ENCODE measurements at regions not wholly inside any gene's neighbourhood (a gene's known extent, or its start where the extent isn't known, plus 50 kb on each side); places are given as distances from the start of the nearest gene placed in this dataset.

DNA sequence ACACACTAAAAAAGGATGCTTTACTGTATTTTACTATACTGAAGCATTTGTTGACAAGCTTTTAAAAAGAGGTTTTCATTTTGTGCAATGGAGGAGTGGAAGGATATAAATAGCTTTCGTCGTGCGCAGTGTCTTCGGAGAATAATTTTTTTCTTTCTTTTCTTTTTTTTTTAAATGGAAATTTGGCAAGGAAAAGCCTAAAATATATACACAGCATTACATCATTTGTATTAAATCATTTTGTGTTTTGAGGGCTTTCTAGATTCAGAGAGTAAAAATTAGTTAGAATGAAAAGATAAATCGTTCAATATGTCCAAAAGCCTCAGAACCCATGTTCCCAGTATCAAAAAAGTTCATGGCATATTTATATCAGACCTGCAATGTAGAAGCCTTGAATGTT, 150.2 kb upstream of the FERD3L start:
- Histone ChIP-seq H3K4me2 (replicated peaks; ENCODE audit: extremely low read depth, low read length, poor library complexity, severe bottlenecking) (no peak overlapping the region), H3K4me3 (replicated peaks in 1 of 3; ENCODE audit: low read depth in 2 of 3, low read length in 3 of 3) (no peak overlapping the region), H3K4me1 (ENCODE audit: control insufficient read depth in 1 of 2, insufficient read depth in 2 of 2, low read length in 2 of 2) (no peaks in the 10 kb centered on the region), H2AFZ (ENCODE audit: insufficient read depth, low read depth, low read length, poor library complexity, severe bottlenecking) (no peak overlapping the region), H3K9me3 (replicated peaks in 1 of 2; ENCODE audit: control insufficient read depth in 1 of 2, insufficient read depth in 1 of 2, low read length in 2 of 2) (no peaks in the 10 kb centered on the region), H3K79me2 (ENCODE audit: insufficient read depth, low read length) (no peaks in the 10 kb centered on the region), H3K9ac (ENCODE audit: insufficient read depth, low read length, poor library complexity, severe bottlenecking) (no peak overlapping the region), H3K36me3 (replicated peaks in 1 of 2; ENCODE audit: control insufficient read depth in 1 of 2, insufficient read depth in 2 of 2, low read length in 2 of 2) (no peaks in the 10 kb centered on the region), H3K27me3 (ENCODE audit: control insufficient read depth in 2 of 2, insufficient read depth in 2 of 2, low read length in 2 of 2) (no peaks in the 10 kb centered on the region), H3K27ac (ENCODE audit: low read depth in 1 of 2, low read length in 2 of 2) (no peak overlapping the region), H4K20me1 (ENCODE audit: insufficient read depth, low read length) (no peaks in the 10 kb centered on the region)
- TF ChIP-seq, protein P1, sequence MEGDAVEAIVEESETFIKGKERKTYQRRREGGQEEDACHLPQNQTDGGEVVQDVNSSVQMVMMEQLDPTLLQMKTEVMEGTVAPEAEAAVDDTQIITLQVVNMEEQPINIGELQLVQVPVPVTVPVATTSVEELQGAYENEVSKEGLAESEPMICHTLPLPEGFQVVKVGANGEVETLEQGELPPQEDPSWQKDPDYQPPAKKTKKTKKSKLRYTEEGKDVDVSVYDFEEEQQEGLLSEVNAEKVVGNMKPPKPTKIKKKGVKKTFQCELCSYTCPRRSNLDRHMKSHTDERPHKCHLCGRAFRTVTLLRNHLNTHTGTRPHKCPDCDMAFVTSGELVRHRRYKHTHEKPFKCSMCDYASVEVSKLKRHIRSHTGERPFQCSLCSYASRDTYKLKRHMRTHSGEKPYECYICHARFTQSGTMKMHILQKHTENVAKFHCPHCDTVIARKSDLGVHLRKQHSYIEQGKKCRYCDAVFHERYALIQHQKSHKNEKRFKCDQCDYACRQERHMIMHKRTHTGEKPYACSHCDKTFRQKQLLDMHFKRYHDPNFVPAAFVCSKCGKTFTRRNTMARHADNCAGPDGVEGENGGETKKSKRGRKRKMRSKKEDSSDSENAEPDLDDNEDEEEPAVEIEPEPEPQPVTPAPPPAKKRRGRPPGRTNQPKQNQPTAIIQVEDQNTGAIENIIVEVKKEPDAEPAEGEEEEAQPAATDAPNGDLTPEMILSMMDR (IDR thresholded peaks at IDR 0.05), result no peak
- Mint-ChIP-seq H3K4me3 (no peak overlapping the region), H3K4me1 (no peaks in the 10 kb centered on the region), H3K27me3 (ENCODE audit: low read depth in 3 of 3) (peaks cover 0 to 2% (median 0%) of the 10 kb centered on the region in 3 donors), H3K27ac (no peak overlapping the region), H3K9me3 (peaks cover 1 to 13% (median 4%) of the 10 kb centered on the region in 7 donors), H3K36me3 (no peaks in the 10 kb centered on the region)
- no peak for DNase-seq
- WGBS (ENCODE audit: insufficient coverage), result no CpG with 5 or more reads among the region's 5 CpGs
- intact Hi-C loops (cut with micrococcal nuclease), result no loop called here

DNA sequence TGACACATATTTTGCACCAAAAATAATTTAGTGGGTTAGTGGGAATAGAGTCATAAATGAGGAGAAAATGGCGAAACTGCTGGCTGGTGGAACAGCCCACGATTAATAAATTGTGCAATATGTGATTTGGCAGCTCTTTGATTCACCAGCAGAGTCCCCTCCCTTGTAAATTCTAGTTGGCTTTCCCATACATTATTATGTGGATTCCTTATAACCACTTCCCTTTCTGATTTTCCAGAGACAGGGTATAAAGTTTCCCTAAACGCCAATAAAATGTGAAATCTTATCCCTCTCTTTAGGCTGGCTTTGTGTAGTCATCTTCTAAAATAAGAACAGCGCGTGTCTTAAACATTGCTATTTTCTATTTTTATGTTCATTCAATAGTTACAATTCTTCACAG, 149.4 kb upstream of the FERD3L start:
- DNase-seq, result no peak
- H3K4me3 ChIP-seq (replicated peaks in 1 of 3; ENCODE audit: low read depth in 2 of 3, low read length in 3 of 3), result no peak overlapping the region
- Mint-ChIP-seq H3K4me1 (no peaks in the 10 kb centered on the region), H3K9me3 (peaks cover 0 to 13% (median 4%) of the 10 kb centered on the region in 7 donors), H3K27me3 (ENCODE audit: low read depth in 3 of 3) (peaks cover 0 to 2% (median 0%) of the 10 kb centered on the region in 3 donors), H3K36me3 (no peaks in the 10 kb centered on the region), H3K4me3 (no peak overlapping the region), H3K27ac (no peak overlapping the region)
- H3K4me2 ChIP-seq (replicated peaks; ENCODE audit: extremely low read depth, low read length, poor library complexity, severe bottlenecking), result no peak overlapping the region
- H3K9me3 ChIP-seq (replicated peaks in 1 of 2; ENCODE audit: control insufficient read depth in 1 of 2, insufficient read depth in 1 of 2, low read length in 2 of 2), result no peaks in the 10 kb centered on the region
- no peaks in the 10 kb centered on the region for H3K4me1 ChIP-seq (ENCODE audit: control insufficient read depth in 1 of 2, insufficient read depth in 2 of 2, low read length in 2 of 2)
- no peak overlapping the region for H3K9ac ChIP-seq (ENCODE audit: insufficient read depth, low read length, poor library complexity, severe bottlenecking)
- H3K79me2 ChIP-seq (ENCODE audit: insufficient read depth, low read length), result no peaks in the 10 kb centered on the region
- intact Hi-C loops (cut with micrococcal nuclease), result no loop called here
- no peaks in the 10 kb centered on the region for H3K27me3 ChIP-seq (ENCODE audit: control insufficient read depth in 2 of 2, insufficient read depth in 2 of 2, low read length in 2 of 2)
- no peak overlapping the region for H2AFZ ChIP-seq (ENCODE audit: insufficient read depth, low read depth, low read length, poor library complexity, severe bottlenecking)
- no peaks in the 10 kb centered on the region for H3K36me3 ChIP-seq (replicated peaks in 1 of 2; ENCODE audit: control insufficient read depth in 1 of 2, insufficient read depth in 2 of 2, low read length in 2 of 2)
- WGBS (ENCODE audit: insufficient coverage), result no CpG with 5 or more reads among the region's 5 CpGs
- H3K27ac ChIP-seq (ENCODE audit: low read depth in 1 of 2, low read length in 2 of 2), result no peak overlapping the region
- TF ChIP-seq, protein P1 (IDR thresholded peaks at IDR 0.05), result no peak
- H4K20me1 ChIP-seq (ENCODE audit: insufficient read depth, low read length), result no peaks in the 10 kb centered on the region

All from CD14-positive monocyte (primary cell).